ENCODE measurements at regions not wholly inside any gene's neighbourhood (a gene's known extent, or its start where the extent isn't known, plus 50 kb on each side); places are given as distances from the start of the nearest gene placed in this dataset.

- Histone ChIP-seq H3K56ac (ENCODE audit: extremely low read depth, insufficient read depth, low read length) (no peak overlapping the region), H3K4me3 (ENCODE audit: insufficient read depth, low read depth, low read length) (no peak overlapping the region), H3K9me3 (ENCODE audit: control insufficient read depth, insufficient read depth, low read length) (no peaks in the 10 kb centered on the region), H2BK120ac (ENCODE audit: low read depth, low read length) (no peak overlapping the region), H3K23ac (ENCODE audit: low read depth, low read length) (no peak overlapping the region), H2BK15ac (ENCODE audit: low read depth, low read length) (no peak overlapping the region), H2AK9ac (replicated peaks; ENCODE audit: low read depth, low read length, poor library complexity) (no peak overlapping the region), H3K4ac (ENCODE audit: low read depth, low read length) (no peak overlapping the region), H3K79me1 (ENCODE audit: low read depth in 1 of 2, low read length in 2 of 2) (no peaks in the 10 kb centered on the region), H3K14ac (replicated peaks; ENCODE audit: low read depth, low read length) (no peak overlapping the region), H4K8ac (ENCODE audit: low read depth in 2 of 2, low read length in 2 of 2) (no peak overlapping the region), H3K4me1 (ENCODE audit: control insufficient read depth, insufficient read depth, low read length) (no peaks in the 10 kb centered on the region), H2AK5ac (ENCODE audit: low read depth, low read length) (no peak overlapping the region), H3K9ac (ENCODE audit: low read depth, low read length) (no peak overlapping the region), H3K9me1 (ENCODE audit: insufficient read depth, low read length) (no peaks in the 10 kb centered on the region), H4K20me1 (ENCODE audit: insufficient read depth, low read length) (no peaks in the 10 kb centered on the region), H3K36me3 (ENCODE audit: control insufficient read depth, insufficient read depth, low read length) (no peaks in the 10 kb centered on the region), H2BK5ac (ENCODE audit: low read depth, low read length, poor library complexity, severe bottlenecking) (no peak overlapping the region), H4K91ac (ENCODE audit: insufficient read depth, low read depth, low read length) (no peak overlapping the region), H2AFZ (replicated peaks; ENCODE audit: low read length, poor library complexity) (no peak overlapping the region), H2BK20ac (ENCODE audit: low read depth, low read length) (no peak overlapping the region), H4K5ac (ENCODE audit: low read depth, low read length) (no peak overlapping the region), H3K18ac (ENCODE audit: low read depth, low read length) (no peak overlapping the region), H3K4me2 (ENCODE audit: low read depth, low read length) (no peak overlapping the region), H3K27ac (ENCODE audit: insufficient read depth, low read length) (no peak overlapping the region), H3K27me3 (ENCODE audit: control insufficient read depth, insufficient read depth, low read length) (peaks cover 2% of the 10 kb centered on the region; the same call in 1 of the 2 replicates)
- no peak for DNase-seq
- TF ChIP-seq SMC3 (IDR thresholded peaks at IDR 0.05; ENCODE audit: low read depth, low read length) (no peak), CHD1 (IDR thresholded peaks at IDR 0.05; ENCODE audit: low read depth, low read length) (no peak), RCOR1 (IDR thresholded peaks at IDR 0.05; ENCODE audit: insufficient replicate concordance, low read length) (no peak), CTCF (conservative IDR thresholded peaks at IDR 0.05; ENCODE audit: low read depth, low read length) (no peak), NFE2L2 (IDR thresholded peaks at IDR 0.05; ENCODE audit: low read depth, low read length) (no peak), POLR2A (IDR thresholded peaks at IDR 0.05; ENCODE audit: low read depth, low read length) (no peak), MXI1 (IDR thresholded peaks at IDR 0.05; ENCODE audit: borderline replicate concordance, low read depth, low read length) (no peak), RAD21 (IDR thresholded peaks at IDR 0.05; ENCODE audit: low read length) (no peak), BHLHE40 (IDR thresholded peaks at IDR 0.05; ENCODE audit: low read depth, low read length) (no peak)
- ChIA-PET CTCF (no interaction called here), POLR2A (ENCODE audit: unreplicated experiment) (no interaction called here)
- intact Hi-C loops (cut with micrococcal nuclease) (no loop called here), in situ Hi-C loops (cut with MboI; ENCODE audit: low sequenced_read_pairs) (no loop called here), dilution Hi-C loops (cut with HindIII; ENCODE audit: low sequenced_read_pairs, unreplicated experiment) (no loop called here)
- no peak for ATAC-seq (ENCODE audit: low read depth)
- WGBS, 2 experiments (ENCODE audit: extremely low coverage in 2 of 2, insufficient read length in 1 of 2), result 0% methylated on average over 1 of the region's 4 CpGs; no CpG with 5 or more reads in 1 of the 2 experiments
- BruUV-seq (replicated peaks), result no TSS peak
Observed at GRCh38 chr14:101276309-101277091, 284.8 kb upstream of the DIO3 start.
